ENCODE measurements at regions not wholly inside any gene's neighbourhood (a gene's known extent, or its start where the extent isn't known, plus 50 kb on each side); places are given as distances from the start of the nearest gene placed in this dataset.

GRCh38 chr2:194301946-194302345, 1355.1 kb upstream of the SLC39A10 start:
- TF ChIP-seq EZH2 (IDR thresholded peaks at IDR 0.05; ENCODE audit: borderline replicate concordance, low read depth, low read length, severe bottlenecking) (no peak), POLR2A (IDR thresholded peaks at IDR 0.05; ENCODE audit: low read depth, low read length) (no peak)

Measured in endothelial cell of umbilical vein (primary cell).